ENCODE measurements at regions not wholly inside any gene's neighbourhood (a gene's known extent, or its start where the extent isn't known, plus 50 kb on each side); places are given as distances from the start of the nearest gene placed in this dataset.

DNA sequence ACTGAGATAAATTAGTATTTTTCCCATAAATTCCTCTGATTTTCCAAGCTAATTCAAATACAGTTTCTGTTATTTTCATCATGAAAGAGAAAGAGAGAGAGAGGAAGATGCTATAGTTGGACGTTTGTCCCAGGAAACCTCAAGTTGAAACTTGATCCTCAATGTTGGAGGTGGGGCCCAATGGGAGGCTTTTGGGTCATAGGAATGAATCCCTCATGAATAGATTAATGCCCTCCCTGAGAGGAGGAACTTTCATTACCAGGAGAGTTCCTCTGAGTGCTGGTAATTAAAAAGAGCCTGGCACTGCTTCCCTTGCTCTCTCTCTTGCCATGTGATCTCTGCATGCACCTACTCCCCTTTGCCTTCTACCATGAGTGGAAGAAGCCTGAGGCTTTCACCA lies 189.9 kb upstream of the SMC2 start:
- no peak for DNase-seq (ENCODE audit: low read depth in 2 of 2)

- DNase-seq (ENCODE audit: low read depth in 2 of 2), result no peak
Observed at GRCh38 chr9:103913899-103914298, 180.2 kb upstream of the SMC2 start.

DNA sequence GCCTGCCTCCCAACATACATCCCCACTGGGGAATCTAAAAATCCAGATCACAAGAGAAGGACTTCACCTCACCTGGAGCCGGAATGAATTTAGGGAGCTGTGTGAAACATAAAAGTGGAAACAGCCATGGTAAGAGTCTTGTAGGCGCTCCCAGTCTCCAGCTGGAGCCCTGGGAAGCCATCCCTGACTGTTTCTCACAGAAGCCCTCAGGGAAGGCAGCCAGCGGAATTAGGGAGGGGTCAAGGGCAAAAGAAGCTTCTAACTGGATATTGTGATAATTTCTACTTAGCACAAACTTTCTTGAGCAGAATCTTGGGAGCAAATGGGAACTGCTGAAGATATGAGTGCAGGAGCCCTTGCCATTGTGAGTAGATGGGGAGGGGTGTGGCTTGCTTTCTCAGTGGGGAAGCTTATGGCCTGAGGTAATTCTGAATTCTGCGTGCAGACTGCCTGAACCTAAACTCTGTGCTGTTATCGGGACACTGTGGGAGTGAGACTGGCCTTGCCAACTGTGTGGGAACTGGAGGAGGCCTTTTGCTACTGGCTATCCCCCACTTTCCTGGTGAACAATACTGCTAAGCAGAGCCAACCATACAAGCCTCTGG lies 174.4 kb upstream of the SMC2 start:
- DNase-seq (ENCODE audit: low read depth in 2 of 2), result no peak

- no peak for DNase-seq (ENCODE audit: low read depth in 2 of 2)
Observed at GRCh38 chr9:103928442-103928841, 165.7 kb upstream of the SMC2 start.

- no peak for DNase-seq (ENCODE audit: low read depth in 2 of 2)
Observed at GRCh38 chr9:103941104-103941503, 153.0 kb upstream of the SMC2 start.

DNA sequence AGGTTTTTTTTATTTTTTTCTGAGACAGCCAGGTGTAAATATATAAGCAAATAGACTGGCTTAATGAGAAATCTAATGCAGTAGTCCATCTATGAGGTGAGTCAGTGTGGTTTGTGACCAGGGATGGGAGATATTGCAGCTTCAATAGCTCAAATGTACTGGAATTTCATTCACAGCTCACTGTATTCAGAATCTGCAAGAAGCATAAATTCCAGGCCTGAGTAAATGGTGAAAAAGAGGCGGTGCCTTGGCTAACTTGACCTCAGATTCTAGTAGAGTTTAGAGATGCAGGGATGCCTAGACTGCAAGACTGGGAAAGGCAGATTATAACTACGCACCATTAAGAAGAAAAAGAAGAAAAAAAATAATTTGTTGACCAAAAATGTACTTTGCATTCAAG lies 151.9 kb upstream of the SMC2 start:
- no peak for DNase-seq (ENCODE audit: low read depth in 2 of 2)

DNA sequence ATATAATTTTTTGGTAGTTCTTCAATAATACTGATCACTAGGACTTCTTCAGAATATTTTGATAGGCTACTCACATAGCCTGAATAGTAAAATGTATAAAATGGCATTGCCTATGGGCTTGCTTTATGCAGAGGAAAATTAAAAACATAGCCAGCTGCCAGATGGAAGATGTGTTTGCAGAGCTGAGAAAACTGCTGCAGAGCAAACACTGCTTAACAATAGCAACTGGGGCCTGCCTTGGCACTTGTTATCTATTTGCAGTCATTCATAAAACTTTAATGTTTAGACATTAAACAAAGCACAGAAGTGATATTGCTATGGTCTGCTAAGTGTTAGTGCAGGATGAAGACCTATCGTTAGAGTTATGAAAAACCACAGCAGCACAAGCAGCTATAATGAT lies 151.5 kb upstream of the SMC2 start:
- no peak for DNase-seq (ENCODE audit: low read depth in 2 of 2)

DNA sequence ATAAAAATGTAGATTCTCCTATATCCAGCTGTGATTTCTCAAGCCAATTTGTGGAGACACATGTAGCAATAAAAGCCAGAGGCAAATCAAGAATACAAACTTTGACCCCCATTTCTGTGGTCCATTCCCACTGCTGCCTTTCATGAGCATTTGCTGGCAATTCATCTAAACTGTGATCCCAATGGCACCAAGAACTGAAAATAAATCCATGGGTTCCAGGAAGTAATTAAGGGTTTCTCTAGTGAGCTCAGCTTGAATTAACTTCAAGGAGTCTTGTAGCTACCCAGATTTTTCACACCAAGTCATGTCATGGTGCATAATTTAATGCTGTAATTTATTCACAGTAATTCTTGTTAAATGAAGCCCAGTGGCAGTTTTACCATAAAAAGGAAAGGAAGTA lies 145.0 kb upstream of the SMC2 start:
- DNase-seq (ENCODE audit: low read depth in 2 of 2), result no peak

DNA sequence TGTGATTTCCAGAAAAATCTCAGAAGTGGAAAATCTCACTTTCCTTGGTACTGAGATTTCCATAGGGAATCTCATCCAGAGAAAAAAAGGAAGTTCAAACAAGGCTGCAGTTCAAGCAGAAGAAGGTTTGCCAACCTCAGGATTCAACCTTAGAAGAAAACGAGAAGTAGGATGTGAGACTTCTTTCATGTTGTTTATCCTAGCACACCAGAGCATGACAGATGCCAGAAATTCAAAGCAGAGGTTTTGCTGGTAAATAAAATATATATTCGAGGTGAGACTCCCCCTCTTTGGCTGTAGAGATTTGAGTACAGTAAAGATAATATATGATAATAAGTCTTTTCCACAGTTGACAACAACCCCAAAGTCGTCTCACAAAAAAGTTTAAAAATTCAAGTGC lies 116.9 kb upstream of the SMC2 start:
- DNase-seq (ENCODE audit: low read depth in 2 of 2), result no peak

- DNase-seq (ENCODE audit: low read depth in 2 of 2), result no peak
Observed at GRCh38 chr9:103978396-103978795, 115.7 kb upstream of the SMC2 start.

GRCh38 chr9:103981912-103982311 lies 112.2 kb upstream of the SMC2 start:
- DNase-seq (ENCODE audit: low read depth in 2 of 2), result no peak

DNA sequence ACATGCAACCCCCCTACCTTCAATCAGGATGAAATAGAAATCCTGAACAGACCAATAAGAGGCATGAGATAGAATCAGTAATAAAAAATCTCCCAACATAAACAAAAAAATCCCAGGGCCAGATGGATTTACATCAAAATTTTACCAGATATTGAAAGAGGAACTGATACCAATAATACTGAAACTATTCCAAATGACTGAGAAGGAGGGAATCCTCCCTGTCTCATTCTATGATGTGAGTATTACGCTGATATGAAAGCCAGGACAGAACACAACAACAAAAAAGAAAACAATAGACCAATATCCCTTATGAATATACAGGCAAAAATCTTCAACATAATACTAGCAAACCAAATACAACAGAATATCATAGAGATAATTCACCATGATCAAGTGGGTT lies 109.0 kb upstream of the SMC2 start:
- no peak for DNase-seq (ENCODE audit: low read depth in 2 of 2)

DNA sequence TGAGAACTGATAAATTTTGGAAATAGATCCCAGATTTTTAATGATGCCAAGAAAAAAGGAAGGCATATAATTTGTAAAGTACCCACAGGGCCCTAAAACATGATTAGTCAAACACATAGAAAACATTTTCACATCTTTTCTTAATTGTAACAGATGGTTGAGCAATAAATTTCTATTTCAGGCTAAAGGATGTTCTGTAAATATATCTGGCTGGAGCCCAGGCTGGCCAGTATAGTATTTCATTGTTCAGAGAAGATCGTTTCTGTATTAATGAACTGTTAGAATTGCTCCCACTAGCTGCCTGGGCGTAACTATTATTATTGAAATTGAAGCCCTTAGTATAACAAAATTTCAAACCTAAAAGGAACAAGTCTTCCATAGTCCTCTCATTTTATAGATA lies 105.3 kb upstream of the SMC2 start:
- no peak for DNase-seq (ENCODE audit: low read depth in 2 of 2)

DNA sequence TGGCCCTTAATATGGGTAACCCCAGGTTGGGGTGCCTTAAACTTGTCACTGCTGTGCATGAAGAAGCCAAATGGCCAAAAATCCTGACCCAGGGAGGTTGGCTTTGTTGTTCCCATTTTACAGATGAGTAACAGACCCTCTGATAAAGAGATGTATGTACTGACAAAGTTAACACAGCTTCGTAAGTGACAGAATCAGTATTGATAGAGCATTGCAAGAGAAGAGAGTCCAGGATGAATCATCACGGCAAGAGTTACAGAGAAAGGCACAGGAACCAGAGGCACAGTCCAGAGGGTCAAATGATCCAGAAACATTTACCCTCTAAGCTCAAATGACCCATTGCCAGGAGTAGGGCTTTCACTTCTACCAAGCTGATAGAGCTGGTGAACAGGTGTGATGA lies 103.8 kb upstream of the SMC2 start:
- DNase-seq (ENCODE audit: low read depth in 2 of 2), result no peak

DNA sequence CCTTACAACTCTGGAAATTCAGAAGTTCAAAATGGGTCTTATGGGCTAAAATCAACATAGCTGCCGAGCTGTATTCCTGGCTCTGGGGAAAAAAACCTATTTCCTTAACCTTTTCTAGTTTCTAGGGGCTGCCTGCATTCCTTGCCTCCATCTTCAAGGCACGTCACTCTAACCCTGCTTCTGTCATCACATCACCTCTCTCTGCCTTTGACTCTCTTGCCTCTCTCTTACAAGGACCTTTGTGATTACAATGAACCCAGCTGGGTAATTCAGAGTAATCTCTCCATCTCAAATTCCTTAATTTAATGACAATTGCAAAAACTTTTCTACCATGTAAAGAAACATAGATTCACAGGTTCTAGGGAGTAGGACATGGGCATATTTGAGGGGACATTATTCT lies 103.1 kb upstream of the SMC2 start:
- DNase-seq (ENCODE audit: low read depth in 2 of 2), result no peak

DNA sequence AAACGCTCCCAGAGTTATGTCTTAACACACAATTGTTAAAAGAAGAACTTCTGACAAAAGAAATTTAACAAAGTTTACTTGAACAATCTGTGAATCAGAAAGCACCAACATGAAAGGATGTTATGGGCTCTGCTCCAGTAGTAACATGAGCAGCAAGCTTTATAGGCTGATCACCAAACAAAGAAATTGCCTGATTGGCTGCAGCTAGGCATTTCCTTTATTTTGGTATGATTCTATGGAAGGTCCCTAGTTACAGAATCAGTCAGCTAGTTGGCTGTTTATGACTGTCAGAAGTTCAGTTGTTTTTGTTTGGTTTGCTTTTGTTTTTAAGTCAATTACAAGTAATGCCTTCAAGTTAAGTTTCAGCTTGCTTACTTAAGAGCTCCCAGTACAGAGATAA lies 102.4 kb upstream of the SMC2 start:
- DNase-seq (ENCODE audit: low read depth in 2 of 2), result no peak

- DNase-seq (ENCODE audit: low read depth in 2 of 2), result no peak
Observed at GRCh38 chr9:103992938-103993579, 101.0 kb upstream of the SMC2 start.

- DNase-seq (ENCODE audit: low read depth in 2 of 2), result no peak
Observed at GRCh38 chr9:103997856-103998370, 96.2 kb upstream of the SMC2 start.

- DNase-seq (ENCODE audit: low read depth in 2 of 2), result no peak
Observed at GRCh38 chr9:103999375-104000062, 94.6 kb upstream of the SMC2 start.

DNA sequence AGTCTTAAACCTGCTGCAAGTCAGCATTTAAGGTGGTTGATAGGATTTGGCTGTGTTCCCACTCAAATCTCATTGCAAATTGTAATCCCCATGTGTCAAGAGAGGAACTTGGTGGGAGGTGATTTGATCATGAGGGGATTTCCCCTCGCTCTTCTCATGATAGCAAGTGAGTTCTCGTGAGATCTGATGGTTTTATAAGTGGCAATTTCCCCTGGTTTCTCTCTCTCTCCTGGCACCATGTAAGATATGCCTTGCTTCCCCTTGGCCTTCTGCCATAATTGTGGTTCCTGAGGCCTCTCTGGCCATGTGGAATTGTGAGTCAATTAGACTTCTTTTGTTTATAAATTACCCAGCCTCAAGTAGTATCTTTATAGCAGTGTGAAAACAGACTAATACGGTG lies 84.3 kb upstream of the SMC2 start:
- no peak for DNase-seq (ENCODE audit: low read depth in 2 of 2)

DNA sequence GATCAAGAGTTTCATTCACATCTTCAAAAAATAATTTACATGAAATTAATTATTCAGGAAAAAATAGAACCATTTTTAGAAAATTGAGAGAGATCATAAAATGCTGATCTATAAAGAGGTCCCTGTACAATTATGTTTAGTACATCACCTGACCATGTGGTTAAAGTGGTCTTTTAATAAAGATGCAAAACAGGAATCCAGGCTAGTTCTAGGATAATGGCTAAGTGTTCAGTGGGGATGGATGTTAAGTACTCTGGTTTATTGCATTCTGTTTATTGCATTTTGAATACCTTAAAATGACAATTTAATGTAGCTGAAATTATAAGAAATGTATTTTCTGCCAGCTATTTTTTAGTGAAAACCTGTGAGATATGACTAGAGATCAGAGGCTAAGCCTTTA lies 72.0 kb upstream of the SMC2 start:
- DNase-seq (ENCODE audit: low read depth in 2 of 2), result no peak

DNA sequence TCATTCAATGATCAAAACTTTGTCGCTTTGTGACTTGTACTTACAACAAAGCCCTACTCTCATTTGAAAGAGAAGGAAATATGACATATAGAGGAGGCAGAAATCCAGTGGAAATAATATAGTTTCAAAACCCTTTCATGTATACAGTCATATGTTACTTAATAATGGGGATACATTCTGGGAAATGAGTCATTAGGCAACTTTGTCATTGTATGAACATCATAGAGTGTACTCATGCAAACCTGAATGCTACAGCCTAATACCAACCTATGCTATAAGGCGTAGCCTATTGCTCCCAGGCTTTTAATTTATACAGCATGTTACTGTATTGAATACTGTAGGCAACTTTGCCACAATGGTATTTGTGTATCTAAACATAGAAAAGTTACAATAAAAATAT lies 69.0 kb upstream of the SMC2 start:
- DNase-seq (ENCODE audit: low read depth in 2 of 2), result no peak

GRCh38 chr9:104025945-104026344 lies 68.2 kb upstream of the SMC2 start:
- DNase-seq (ENCODE audit: low read depth in 2 of 2), result no peak

All from stimulated activated CD4-positive, alpha-beta T cell treated with anti-CD3 and anti-CD28 coated beads, Interleukin-1b, Interleukin-23, amount 100 ng/mL, for 4 hours (primary cell).